ES-I3 (cell line): ENCODE measurements at regions not wholly inside any gene's neighbourhood (a gene's known extent, or its start where the extent isn't known, plus 50 kb on each side); places are given as distances from the start of the nearest gene placed in this dataset.
A peak's percentile ranks its signal among the peaks of the same experiment; 100 is the strongest.
"Not testable (repeated sequence)": the region's sequence is repeated elsewhere in the genome, so short reads cannot be mapped to it uniquely, and the experiment has no call there.

ENCODE experiments used
- H3K36me3 ChIP-seq: 2 replicates; pipeline ENCODE4 v1.6.1; 2013; ENCODE audit warnings: mild to moderate bottlenecking, low read length, control low read depth, moderate library complexity; ENCODE audit not compliant: insufficient read depth
- H3K4me1 ChIP-seq: 2 replicates; pipeline ENCODE4 v1.6.1; 2013; ENCODE audit warnings: mild to moderate bottlenecking, control low read depth, low read length; ENCODE audit not compliant: insufficient read depth
- H3K9ac ChIP-seq: 2 replicates; pipeline ENCODE4 v1.6.1; 2013; ENCODE audit warnings: low read depth, mild to moderate bottlenecking, low read length, moderate library complexity
- H3K9me3 ChIP-seq: 2 replicates; pipeline ENCODE4 v1.6.1; 2013; ENCODE audit warnings: mild to moderate bottlenecking, low read length, moderate library complexity; ENCODE audit not compliant: control insufficient read depth, insufficient read depth

GRCh38 chr3:88478460-88478859, 328.7 kb downstream of the C3orf38 start:
- Histone ChIP-seq H3K9ac (no peak overlapping the region), H3K9me3 (0 out of 2 replicates have a peak, but pooled peaks cover 5% of the 10 kb centered on the region), H3K36me3 (no peaks in the 10 kb centered on the region), H3K4me1 (no peaks in the 10 kb centered on the region)

- no peaks in the 10 kb centered on the region for H3K4me1 ChIP-seq
- H3K9me3 ChIP-seq, result no peaks in the 10 kb centered on the region
- no peaks in the 10 kb centered on the region for H3K36me3 ChIP-seq
- no peak overlapping the region for H3K9ac ChIP-seq
Measured at GRCh38 chr3:88480822-88481221, 331.1 kb downstream of the C3orf38 start.

DNA sequence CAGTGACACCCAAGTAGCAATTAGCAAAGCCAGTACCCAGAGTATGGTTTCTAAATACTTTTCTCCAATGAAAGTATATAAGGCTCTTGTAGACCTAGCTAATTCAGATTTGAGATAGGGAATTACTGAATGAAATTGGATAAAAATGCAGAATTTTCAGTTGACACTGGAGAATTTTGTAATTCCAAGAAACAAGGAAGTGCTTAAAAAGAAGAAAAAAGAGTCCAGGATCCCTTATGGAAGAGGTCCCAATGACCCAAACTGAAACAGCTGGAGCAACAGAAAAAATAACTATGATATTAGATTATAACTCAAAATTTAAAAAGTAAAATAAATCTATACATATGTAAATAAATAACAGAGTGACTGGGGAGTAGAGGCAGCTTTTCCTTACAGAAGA, 335.2 kb downstream of the C3orf38 start:
- Histone ChIP-seq H3K36me3 (no peaks in the 10 kb centered on the region), H3K9ac (no peak overlapping the region), H3K9me3 (no peaks in the 10 kb centered on the region), H3K4me1 (no peaks in the 10 kb centered on the region)

GRCh38 chr3:88508818-88509217, 359.1 kb downstream of the C3orf38 start:
- not testable (repeated sequence) for H3K9me3 ChIP-seq, H3K4me1 ChIP-seq, H3K36me3 ChIP-seq
- peak overlapping the region; percentile 40; the same call in 1 of the 2 replicates for H3K9ac ChIP-seq

- Histone ChIP-seq H3K4me1 (no peaks in the 10 kb centered on the region), H3K36me3 (no peaks in the 10 kb centered on the region), H3K9me3 (no peaks in the 10 kb centered on the region), H3K9ac (no peak overlapping the region)
Measured at GRCh38 chr3:88509582-88509981, 359.8 kb downstream of the C3orf38 start.

DNA sequence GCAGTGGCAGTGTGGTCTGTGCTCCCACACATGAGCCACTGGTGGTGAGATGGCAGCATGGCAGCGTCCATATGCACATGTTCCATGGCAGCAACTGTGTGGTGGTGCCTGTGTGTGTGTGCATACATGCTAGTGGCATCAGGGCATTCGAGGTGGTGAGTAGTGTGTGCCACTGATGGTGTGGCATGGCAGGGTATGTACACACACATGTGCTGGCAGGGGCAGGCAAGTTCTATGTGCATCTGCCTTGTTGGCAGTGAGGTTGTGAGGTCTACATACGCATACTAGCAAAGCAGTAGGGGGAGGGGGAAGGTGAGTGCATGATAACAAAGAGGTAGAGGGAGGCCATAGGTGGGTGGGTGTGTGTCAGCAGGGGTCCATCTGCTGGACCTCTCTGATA, 378.7 kb downstream of the C3orf38 start:
- Histone ChIP-seq H3K36me3 (no peaks in the 10 kb centered on the region), H3K9ac (no peak overlapping the region), H3K9me3 (no peaks in the 10 kb centered on the region), H3K4me1 (no peaks in the 10 kb centered on the region)

GRCh38 chr3:88534534-88534933, 384.8 kb downstream of the C3orf38 start:
- no peak overlapping the region for H3K9ac ChIP-seq
- H3K9me3 ChIP-seq, result no peaks in the 10 kb centered on the region
- H3K4me1 ChIP-seq, result no peaks in the 10 kb centered on the region
- no peaks in the 10 kb centered on the region for H3K36me3 ChIP-seq

DNA sequence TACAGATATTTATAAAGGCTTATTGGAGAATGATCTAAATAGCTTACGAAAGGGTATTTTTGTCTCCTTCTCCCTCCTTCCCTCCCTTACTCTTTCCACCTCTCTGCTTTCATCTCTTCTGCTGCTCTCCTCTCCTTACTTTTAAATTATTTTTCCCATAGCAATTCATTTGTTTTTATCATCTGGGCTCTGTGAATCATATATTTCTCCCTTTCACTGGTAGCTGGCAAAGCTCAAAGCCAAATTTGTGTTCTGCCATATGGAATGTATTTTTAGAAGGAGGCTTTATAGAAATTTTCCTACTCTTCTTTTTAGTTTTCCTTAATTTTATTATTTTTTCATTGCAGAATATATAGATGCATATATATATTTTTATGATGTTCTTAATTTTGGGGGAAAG, 385.8 kb downstream of the C3orf38 start:
- H3K4me1 ChIP-seq, result no peaks in the 10 kb centered on the region
- H3K9me3 ChIP-seq, result no peaks in the 10 kb centered on the region
- no peak overlapping the region for H3K9ac ChIP-seq
- no peaks in the 10 kb centered on the region for H3K36me3 ChIP-seq

DNA sequence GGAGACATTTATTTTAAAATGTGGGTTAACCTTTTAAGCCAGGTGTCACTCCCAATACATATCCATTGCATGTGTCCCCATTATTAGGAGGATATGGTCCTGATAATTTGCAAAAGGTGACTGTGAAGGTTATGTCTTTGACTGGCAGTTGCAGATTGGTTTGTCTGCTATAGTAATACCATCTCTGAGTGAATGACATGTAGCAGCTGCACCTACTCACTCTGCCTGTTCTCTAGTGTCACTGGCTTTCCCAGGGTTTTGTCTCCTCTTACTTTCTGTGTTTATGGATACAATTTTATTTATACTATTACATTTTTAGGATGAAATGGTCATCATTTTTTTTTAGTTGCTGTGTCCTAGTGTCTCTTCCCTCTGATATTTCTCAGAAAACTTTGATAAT, 393.2 kb downstream of the C3orf38 start:
- Histone ChIP-seq H3K4me1 (no peaks in the 10 kb centered on the region), H3K9me3 (peaks cover 7% of the 10 kb centered on the region; the same call in 1 of the 2 replicates), H3K36me3 (no peaks in the 10 kb centered on the region), H3K9ac (no peak overlapping the region)

DNA sequence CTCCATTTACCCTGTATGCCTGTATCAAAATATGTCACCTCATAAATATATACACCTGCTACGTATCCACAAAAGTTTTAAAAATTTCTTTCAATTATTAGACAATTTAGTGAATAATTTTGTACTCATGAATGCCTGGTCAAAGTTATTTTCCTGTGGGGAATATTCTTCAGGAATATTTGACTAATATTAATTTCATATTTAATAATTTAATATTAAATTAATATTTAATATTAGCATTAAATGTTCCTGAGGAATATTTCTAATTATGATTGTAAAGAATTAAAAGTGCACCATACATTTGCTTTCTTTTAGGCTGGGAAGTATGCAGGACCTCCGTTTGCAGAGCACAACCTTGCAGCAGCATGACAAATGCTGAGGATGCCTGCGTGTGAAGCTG, 422.7 kb downstream of the C3orf38 start:
- no peaks in the 10 kb centered on the region for H3K4me1 ChIP-seq
- H3K36me3 ChIP-seq, result no peaks in the 10 kb centered on the region
- no peaks in the 10 kb centered on the region; the same call in 1 of the 2 replicates for H3K9me3 ChIP-seq
- H3K9ac ChIP-seq, result no peak overlapping the region

- no peaks in the 10 kb centered on the region; the same call in 1 of the 2 replicates for H3K9me3 ChIP-seq
- no peaks in the 10 kb centered on the region for H3K4me1 ChIP-seq
- no peaks in the 10 kb centered on the region for H3K36me3 ChIP-seq
- no peak overlapping the region for H3K9ac ChIP-seq
Measured at GRCh38 chr3:88573472-88573871, 423.7 kb downstream of the C3orf38 start.

GRCh38 chr3:88574146-88574545, 424.4 kb downstream of the C3orf38 start:
- no peaks in the 10 kb centered on the region for H3K4me1 ChIP-seq
- H3K9me3 ChIP-seq, result no peaks in the 10 kb centered on the region; the same call in 1 of the 2 replicates
- H3K36me3 ChIP-seq, result no peaks in the 10 kb centered on the region
- H3K9ac ChIP-seq, result no peak overlapping the region

- peaks cover 10% of the 10 kb centered on the region; the same call in 1 of the 2 replicates for H3K4me1 ChIP-seq
- no peaks in the 10 kb centered on the region for H3K9me3 ChIP-seq
Measured at GRCh38 chr3:88584451-88584850, 434.7 kb downstream of the C3orf38 start.

DNA sequence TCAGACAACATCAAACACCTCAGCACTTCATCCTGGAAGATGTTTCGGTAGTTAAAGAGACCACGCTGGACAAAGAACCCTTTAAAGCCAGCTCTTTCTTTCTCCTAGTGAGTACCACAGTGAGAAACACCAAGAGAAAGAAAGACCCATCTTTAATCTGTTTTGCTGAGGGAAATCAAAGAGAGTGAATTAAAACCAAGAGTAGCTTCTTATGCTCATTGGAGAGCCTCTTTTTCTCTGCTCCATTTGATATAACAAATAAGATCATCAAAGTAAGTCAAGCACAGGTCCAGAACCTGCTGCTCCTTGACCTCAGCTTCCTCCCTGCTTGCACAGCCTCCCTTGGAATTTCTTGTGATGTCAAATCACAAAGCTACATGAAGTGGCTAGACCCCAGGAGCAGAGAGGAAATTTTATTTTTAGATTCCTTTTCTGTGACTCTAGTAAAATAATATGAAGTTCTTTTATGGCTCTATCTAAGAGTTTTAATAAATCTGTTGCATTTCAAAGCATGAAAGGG, 436.4 kb downstream of the C3orf38 start:
- H3K4me1 ChIP-seq, result peaks cover 20% of the 10 kb centered on the region; the same call in 1 of the 2 replicates
- no peaks in the 10 kb centered on the region for H3K36me3 ChIP-seq
- no peak overlapping the region for H3K9ac ChIP-seq
- no peaks in the 10 kb centered on the region for H3K9me3 ChIP-seq

More at GRCh38 chr3:88584451-88584850, 434.7 kb downstream of the C3orf38 start:
- no peaks in the 10 kb centered on the region for H3K36me3 ChIP-seq
- no peak overlapping the region for H3K9ac ChIP-seq

DNA sequence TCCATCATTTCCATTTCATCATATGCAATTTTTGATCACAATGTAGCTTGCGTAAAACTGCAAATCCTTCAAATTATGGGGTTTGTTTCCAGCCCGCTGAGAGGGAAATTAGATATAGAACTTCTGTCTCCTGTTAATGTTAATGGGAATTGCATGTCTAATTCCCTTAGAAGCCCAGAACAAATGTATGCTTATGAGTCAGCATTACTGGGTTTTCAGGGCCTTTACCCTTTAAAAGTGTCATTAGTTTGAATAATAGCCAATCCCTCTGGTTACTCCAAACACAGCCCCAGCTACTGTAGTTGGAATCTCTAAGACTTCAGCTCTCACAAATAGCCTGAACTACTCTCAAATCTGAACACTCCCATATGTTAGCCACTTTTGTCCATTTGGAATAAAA, 439.4 kb downstream of the C3orf38 start:
- Histone ChIP-seq H3K36me3 (no peaks in the 10 kb centered on the region), H3K9ac (no peak overlapping the region), H3K4me1 (peaks cover 20% of the 10 kb centered on the region; the same call in 1 of the 2 replicates)

More for the DNA sequence above, 439.4 kb downstream of the C3orf38 start:
- H3K9me3 ChIP-seq, result no peaks in the 10 kb centered on the region
